A549 (cell line): ENCODE measurements at regions not wholly inside any gene's neighbourhood (a gene's known extent, or its start where the extent isn't known, plus 50 kb on each side); places are given as distances from the start of the nearest gene placed in this dataset.

Experiments
- ATAC-seq, 2 experiments: fragments of 200-7000 bp in 1 of 2; fragments of >200 bp in 1 of 2; cut with Nextera tagmentation in 1 of 2; cut with Tn5 transposase in 1 of 2; 3 replicates each; pipeline versions ENCODE4 v1.8.0 to v1.9.1; 2018 to 2020; ENCODE audit warnings: mild to moderate bottlenecking in 1 of 2, moderate library complexity in 1 of 2
- CTCF ChIA-PET: fragments of 300-600 bp; sonication (Branson Sonifier 250); formaldehyde crosslinking; extraction: SDS; loops from one replicate; lab custom pipeline; 2021; ENCODE audit warnings: antibody characterized with exemption, inconsistent platforms; lab: Yijun Ruan, JAX
- POLR2A ChIA-PET: fragments of 350-600 bp; formaldehyde crosslinking; extraction: SDS; loops from one replicate; lab custom pipeline; 2021; ENCODE audit warnings: antibody characterized with exemption, inconsistent platforms; lab: Yijun Ruan, JAX
- DNase-seq, 2 experiments: peaks; one replicate each; pipeline versions ENCODE4 v3.0.0 to v3.0.0-alpha.2; 2011 to 2016; ENCODE audit warnings: low read depth in 1 of 2, low spot score in 1 of 2
- FAIRE-seq: peaks from 2 replicates; lab custom pipeline; 2011; peaks lifted over from hg19 to GRCh38; lab: Jason Lieb, UNC
- H3K27ac ChIP-seq, 2 experiments: fragments of >200 bp; sonication (Bioruptor Twin); formaldehyde crosslinking; 3 replicates each; pipeline ENCODE4 v1.5.1; 2016 to 2017
- H3K4me1 ChIP-seq: fragments of >200 bp; sonication (Bioruptor Twin); formaldehyde crosslinking; 3 replicates; pipeline ENCODE4 v1.6.1; 2016
- H3K4me2 ChIP-seq: fragments of >200 bp; sonication (Bioruptor Twin); formaldehyde crosslinking; 3 replicates; pipeline ENCODE4 v1.6.1; 2016
- H3K4me3 ChIP-seq: fragments of >200 bp; sonication (Bioruptor Twin); formaldehyde crosslinking; 3 replicates; pipeline ENCODE4 v1.5.1; 2016
- H3K9me3 ChIP-seq: fragments of >200 bp; sonication (Bioruptor Twin); formaldehyde crosslinking; 3 replicates; pipeline ENCODE4 v1.6.1; 2016
- BCL3 ChIP-seq: fragments of >200 bp; sonication (Bioruptor Twin); formaldehyde crosslinking; IDR thresholded peaks from 3 replicates; pipeline ENCODE4 v1.6.1; 2016
- CBX8 ChIP-seq: fragments of 200-600 bp; sonication (generic); IDR thresholded peaks from 2 replicates; pipeline ENCODE4 v1.6.1; 2016
- CHD4 ChIP-seq: fragments of 200-600 bp; sonication (generic); IDR thresholded peaks from 2 replicates; pipeline ENCODE4 v1.6.1; 2016; ENCODE audit warnings: antibody characterized with exemption, mild to moderate bottlenecking, borderline replicate concordance
- EHMT2 ChIP-seq: fragments of 200-600 bp; sonication (generic); IDR thresholded peaks from 2 replicates; pipeline ENCODE4 v1.6.1; 2016; ENCODE audit warnings: antibody characterized with exemption, low read depth, mild to moderate bottlenecking, moderate library complexity
- ELK1 ChIP-seq: fragments of 150-350 bp; IDR thresholded peaks from 2 replicates; pipeline ENCODE4 v1.6.1; 2014; ENCODE audit warnings: low read depth, mild to moderate bottlenecking, low read length
- EP300 ChIP-seq, 2 experiments: fragments of >200 bp; sonication (Bioruptor Twin); formaldehyde crosslinking; IDR thresholded peaks; 2 replicates in 1 of 2; 3 replicates in 1 of 2; pipeline ENCODE4 v1.6.1; 2016 to 2017
- FOXS1 ChIP-seq: fragments of 250-450 bp; sonication (Bioruptor Pico); IDR thresholded peaks from 2 replicates; pipeline ENCODE4 v1.5.0; 2020; ENCODE audit warnings: mild to moderate bottlenecking, moderate library complexity
- HDAC2 ChIP-seq: fragments of 200-600 bp; sonication (generic); IDR thresholded peaks from 2 replicates; pipeline ENCODE4 v1.6.1; 2016
- HEYL ChIP-seq: fragments of 250-450 bp; sonication (Bioruptor Pico); IDR thresholded peaks from 2 replicates; pipeline ENCODE4 v1.8.0; 2021; ENCODE audit warnings: mild to moderate bottlenecking, moderate library complexity
- HMGXB4 ChIP-seq: fragments of 250-450 bp; sonication (Bioruptor Pico); IDR thresholded peaks from 2 replicates; pipeline ENCODE4 v1.5.0; 2021; ENCODE audit warnings: mild to moderate bottlenecking, moderate library complexity, borderline replicate concordance
- HOXB13 ChIP-seq: fragments of 250-450 bp; sonication (Bioruptor Pico); IDR thresholded peaks from 2 replicates; pipeline ENCODE4 v1.5.0; 2020; ENCODE audit warnings: low read depth, mild to moderate bottlenecking, moderate library complexity
- MAFK ChIP-seq: fragments of 450-650 bp; IDR thresholded peaks from 2 replicates; pipeline ENCODE4 v1.6.1; 2014; ENCODE audit not compliant: partially characterized antibody
- MAX ChIP-seq: IDR thresholded peaks from 2 replicates; pipeline ENCODE4 v1.6.1; 2012
- MAZ ChIP-seq: fragments of 150-350 bp; IDR thresholded peaks from 2 replicates; pipeline ENCODE4 v1.6.1; 2014; ENCODE audit warnings: antibody characterized with exemption, low read depth, low read length, borderline replicate concordance
- MYC ChIP-seq: IDR thresholded peaks from 2 replicates; pipeline ENCODE4 v1.6.1; 2012; ENCODE audit warnings: mild to moderate bottlenecking, inconsistent platforms, low read length, improper control_type of control experiment, borderline replicate concordance
- PBX3 ChIP-seq: IDR thresholded peaks from 2 replicates; pipeline ENCODE4 v1.6.1; 2012
- POLR2AphosphoS2 ChIP-seq: conservative IDR thresholded peaks from 2 replicates; pipeline ENCODE4 v1.6.1; 2012; ENCODE audit warnings: low read length, improper control_type of control experiment, inconsistent platforms
- RAD21 ChIP-seq, 2 experiments: fragments of >200 bp in 1 of 2; sonication (Bioruptor Twin) in 1 of 2; formaldehyde crosslinking in 1 of 2; IDR thresholded peaks in 1 of 2; conservative IDR thresholded peaks in 1 of 2; 2 replicates in 1 of 2; 3 replicates in 1 of 2; pipeline ENCODE4 v1.6.1; 2012 to 2018; ENCODE audit warnings: inconsistent platforms in 1 of 2
- RCOR1 ChIP-seq: fragments of 150-350 bp; IDR thresholded peaks from 2 replicates; pipeline ENCODE4 v1.6.1; 2014; ENCODE audit warnings: antibody characterized with exemption, low read length, low read depth
- SMC3 ChIP-seq: fragments of >200 bp; sonication (Bioruptor Twin); formaldehyde crosslinking; IDR thresholded peaks from 3 replicates; pipeline ENCODE4 v1.6.1; 2018; ENCODE audit warnings: inconsistent platforms
- SREBF2 ChIP-seq: fragments of 450-650 bp; IDR thresholded peaks from 2 replicates; pipeline ENCODE4 v1.6.1; 2014; ENCODE audit warnings: mild to moderate bottlenecking, moderate library complexity
- USF2 ChIP-seq: fragments of 450-650 bp; IDR thresholded peaks from 2 replicates; pipeline ENCODE4 v1.6.1; 2014; ENCODE audit warnings: antibody characterized with exemption
- ZC3H11A ChIP-seq: fragments of 450-650 bp; IDR thresholded peaks from 2 replicates; pipeline ENCODE4 v1.6.1; 2014; ENCODE audit warnings: antibody characterized with exemption, mild to moderate bottlenecking
- WGBS: methylation state at CpG from one replicate; pipeline ENCODE4 v1.1.6; 2017; ENCODE audit errors: missing lambda C conversion rate; 5-methylcytosine and 5-hydroxymethylcytosine counted together

GRCh38 chr22:49437956-49438355 is 389.7 kb downstream of the BRD1 start:
- WGBS: 35% methylated on average over 12 of the region's 16 CpGs
- POLR2A ChIA-PET: no interaction called here
- no peak overlapping the region for H3K4me3 ChIP-seq
- H3K9me3 ChIP-seq: no peaks in the 10 kb centered on the region
- H3K4me1 ChIP-seq: no peaks in the 10 kb centered on the region
- CTCF ChIA-PET: interaction anchor here (2.2 kb wide), 1 partner anchor 195 kb away, joined by 8 read pairs; no protein-coding TSS in a partner anchor
- no peak for FAIRE-seq
- ATAC-seq: no peak
- DNase-seq: no peak
- no peak for TF ChIP-seq HEYL (CRISPR knock-in tag)
- TF ChIP-seq HOXB13: no peak
- TF ChIP-seq MYC: no peak
- TF ChIP-seq MAFK: no peak
- TF ChIP-seq RAD21 (conservative IDR thresholded peaks at IDR 0.05 in 1 of 2, IDR thresholded peaks at IDR 0.05 in 1 of 2): no peak
- TF ChIP-seq RCOR1: no peak
- no peak for TF ChIP-seq HMGXB4 (CRISPR knock-in tag)
- TF ChIP-seq CBX8: no peak
- no peak for TF ChIP-seq ZC3H11A
- no peak for TF ChIP-seq POLR2AphosphoS2
- no peak for TF ChIP-seq USF2
- TF ChIP-seq CHD4: no peak
- no peak for TF ChIP-seq EHMT2
- TF ChIP-seq BCL3: no peak
- no peak for TF ChIP-seq EP300 (IDR thresholded peaks at IDR 0.05)
- no peak for TF ChIP-seq ELK1
- TF ChIP-seq MAZ: no peak
- TF ChIP-seq SMC3: no peak
- TF ChIP-seq SREBF2: no peak
- TF ChIP-seq MAX: no peak
- TF ChIP-seq, all 56 proteins: peak for 0
- Histone ChIP-seq H3K4me2 (no peak overlapping the region), H3K27ac (no peak overlapping the region)

- FAIRE-seq (no peak), DNase-seq (no peak), ATAC-seq (no peak)
- H3K4me2 ChIP-seq: no peak overlapping the region
- WGBS: 21% methylated on average over 17 of the region's 17 CpGs
- no peak overlapping the region for H3K4me3 ChIP-seq
- ChIA-PET POLR2A (no interaction called here), CTCF (interaction anchor here (2.2 kb wide), 1 partner anchor 195 kb away, joined by 8 read pairs; no protein-coding TSS in a partner anchor)
- H3K4me1 ChIP-seq: no peaks in the 10 kb centered on the region
- no peaks in the 10 kb centered on the region for H3K9me3 ChIP-seq
- H3K27ac ChIP-seq: no peak overlapping the region
- TF ChIP-seq FOXS1 (CRISPR knock-in tag) (no peak), EHMT2 (no peak), HDAC2 (no peak), MAFK (no peak), EP300 (IDR thresholded peaks at IDR 0.05) (no peak), USF2 (no peak), PBX3 (no peak)
These were observed 390.3 kb downstream of the BRD1 start for GRCh38 chr22:49437356-49437755.
